ENCODE measurements at regions not wholly inside any gene's neighbourhood (a gene's known extent, or its start where the extent isn't known, plus 50 kb on each side); places are given as distances from the start of the nearest gene placed in this dataset.

DNA sequence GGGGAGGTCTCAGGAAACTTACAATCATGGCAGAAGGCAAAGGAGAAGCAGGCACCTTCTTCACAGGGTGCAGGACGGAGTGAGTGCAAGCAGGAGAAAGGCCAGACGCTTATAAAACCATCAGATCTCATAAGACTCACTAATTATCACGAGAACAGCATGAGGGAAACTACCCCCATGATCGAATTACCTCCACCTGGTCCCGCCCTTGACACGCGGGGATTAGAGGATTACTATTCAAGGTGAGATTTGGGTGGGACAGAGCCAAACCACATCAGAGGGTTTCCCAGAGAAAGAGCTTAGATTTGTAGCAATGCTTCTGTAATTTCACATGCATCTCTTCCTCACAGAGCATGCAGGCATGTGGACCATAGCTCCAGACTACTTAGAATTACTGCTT lies 615.7 kb upstream of the UBE2E2 start:
- TF ChIP-seq, protein P1, sequence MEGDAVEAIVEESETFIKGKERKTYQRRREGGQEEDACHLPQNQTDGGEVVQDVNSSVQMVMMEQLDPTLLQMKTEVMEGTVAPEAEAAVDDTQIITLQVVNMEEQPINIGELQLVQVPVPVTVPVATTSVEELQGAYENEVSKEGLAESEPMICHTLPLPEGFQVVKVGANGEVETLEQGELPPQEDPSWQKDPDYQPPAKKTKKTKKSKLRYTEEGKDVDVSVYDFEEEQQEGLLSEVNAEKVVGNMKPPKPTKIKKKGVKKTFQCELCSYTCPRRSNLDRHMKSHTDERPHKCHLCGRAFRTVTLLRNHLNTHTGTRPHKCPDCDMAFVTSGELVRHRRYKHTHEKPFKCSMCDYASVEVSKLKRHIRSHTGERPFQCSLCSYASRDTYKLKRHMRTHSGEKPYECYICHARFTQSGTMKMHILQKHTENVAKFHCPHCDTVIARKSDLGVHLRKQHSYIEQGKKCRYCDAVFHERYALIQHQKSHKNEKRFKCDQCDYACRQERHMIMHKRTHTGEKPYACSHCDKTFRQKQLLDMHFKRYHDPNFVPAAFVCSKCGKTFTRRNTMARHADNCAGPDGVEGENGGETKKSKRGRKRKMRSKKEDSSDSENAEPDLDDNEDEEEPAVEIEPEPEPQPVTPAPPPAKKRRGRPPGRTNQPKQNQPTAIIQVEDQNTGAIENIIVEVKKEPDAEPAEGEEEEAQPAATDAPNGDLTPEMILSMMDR (IDR thresholded peaks at IDR 0.05; ENCODE audit: borderline replicate concordance, extremely low read depth, low read length, poor library complexity, severe bottlenecking): no peak
- no peak for TF ChIP-seq EZH2 (IDR thresholded peaks at IDR 0.05; ENCODE audit: borderline replicate concordance, low read depth, low read length, severe bottlenecking)

All from DND-41 (cell line).